ENCODE measurements at regions not wholly inside any gene's neighbourhood (a gene's known extent, or its start where the extent isn't known, plus 50 kb on each side); places are given as distances from the start of the nearest gene placed in this dataset.

DNA sequence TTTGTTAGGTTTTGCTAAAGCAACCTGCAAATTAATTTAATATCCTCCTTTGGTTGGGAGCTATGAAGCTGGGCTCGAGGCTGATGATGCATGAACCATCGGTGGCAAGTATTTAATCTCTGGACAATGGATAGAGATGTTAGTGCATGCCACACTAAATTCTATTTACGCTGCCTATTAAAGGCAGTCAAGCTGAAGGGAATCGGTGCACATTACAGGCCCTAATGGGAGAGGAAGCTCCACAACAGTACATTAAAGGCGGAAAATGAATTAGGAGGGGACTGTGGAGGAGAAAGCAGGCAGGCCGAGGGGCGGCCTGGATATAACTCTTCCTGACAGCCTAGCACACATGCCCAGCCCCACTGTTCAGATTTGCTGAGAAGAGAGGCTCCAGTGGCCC is 132.4 kb upstream of the MAFB start (continued):
- TF ChIP-seq CHD7 (IDR thresholded peaks at IDR 0.05; ENCODE audit: insufficient replicate concordance, low read length) (no peak), CEBPB (IDR thresholded peaks at IDR 0.05; ENCODE audit: low read depth, low read length) (no peak), NRF1 (IDR thresholded peaks at IDR 0.05; ENCODE audit: low read depth, low read length) (no peak), TAF7 (optimal IDR thresholded peaks at IDR 0.05; ENCODE audit: borderline replicate concordance, low read depth, low read length) (no peak), TCF12 (IDR thresholded peaks at IDR 0.05; ENCODE audit: low read depth, low read length) (no peak), SRF (IDR thresholded peaks at IDR 0.05; ENCODE audit: low read depth, low read length) (no peak)
